ENCODE measurements at regions not wholly inside any gene's neighbourhood (a gene's known extent, or its start where the extent isn't known, plus 50 kb on each side); places are given as distances from the start of the nearest gene placed in this dataset.

- H2BK5ac ChIP-seq (ENCODE audit: insufficient read length, low read length) = no peak overlapping the region
- H3K14ac ChIP-seq (ENCODE audit: insufficient read depth, low read length) = no peak overlapping the region
- H4K91ac ChIP-seq (ENCODE audit: insufficient read length, low read depth, low read length) = no peak overlapping the region
- no peak overlapping the region; a peak in 1 of 5 replicates for H3K4me3 Mint-ChIP-seq
- H3K27me3 Mint-ChIP-seq (ENCODE audit: low read depth) = no peaks in the 10 kb centered on the region; the same call in 1 of the 2 replicates
- no peaks in the 10 kb centered on the region for H3K79me1 ChIP-seq (ENCODE audit: insufficient read depth, low read depth, low read length, poor library complexity, severe bottlenecking)
- H3K4me1 ChIP-seq (ENCODE audit: insufficient read depth, low read length) = no peaks in the 10 kb centered on the region
- no peak overlapping the region for H3K4ac ChIP-seq (ENCODE audit: low read depth, low read length)
- no peak overlapping the region for H3K18ac ChIP-seq (ENCODE audit: insufficient read length, low read depth, low read length)
- no peak overlapping the region for H3K27ac ChIP-seq (ENCODE audit: insufficient read length, low read depth, low read length)
- H3K56ac ChIP-seq (ENCODE audit: insufficient read length, low read depth, low read length) = no peak overlapping the region
- H4K20me1 ChIP-seq (ENCODE audit: control insufficient read depth, insufficient read depth, insufficient read length) = no peaks in the 10 kb centered on the region
- no peak for DNase-seq
- no peak overlapping the region for H2AK5ac ChIP-seq (ENCODE audit: insufficient read length, low read length)
- no peaks in the 10 kb centered on the region for H3K79me2 ChIP-seq (ENCODE audit: insufficient read depth, low read length)
- WGBS (ENCODE audit: extremely low coverage, insufficient read length, low lambda C conversion rate) = no CpG with 5 or more reads among the region's 6 CpGs
- no peak overlapping the region for H2BK12ac ChIP-seq (ENCODE audit: insufficient read length, low read depth, low read length)
- no peak overlapping the region for H2BK20ac ChIP-seq (ENCODE audit: low read depth, low read length, poor library complexity, severe bottlenecking)
- no peaks in the 10 kb centered on the region for H3K23me2 ChIP-seq (ENCODE audit: insufficient read length, low read depth, low read length, poor library complexity, severe bottlenecking)
- no peak overlapping the region for H4K8ac ChIP-seq (replicated peaks; ENCODE audit: insufficient read length, low read depth, low read length)
- no peak overlapping the region for H3K9ac ChIP-seq (ENCODE audit: extremely low read depth, insufficient read length, low read length)
- H3K9me3 Mint-ChIP-seq = peaks cover 0 to 3% of the 10 kb centered on the region in 2 experiments; a peak in 3 of 5 replicates
- H3K27ac Mint-ChIP-seq = no peak overlapping the region
- H2BK15ac ChIP-seq (ENCODE audit: low read depth, low read length) = no peak overlapping the region
- H3K27me3 ChIP-seq (ENCODE audit: insufficient read depth, low read length) = no peaks in the 10 kb centered on the region
- H3K36me3 Mint-ChIP-seq (ENCODE audit: insufficient read depth in 1 of 3, low read depth in 3 of 3) = no peaks in the 10 kb centered on the region; a peak in 1 of 7 replicates
- H4K5ac ChIP-seq (ENCODE audit: insufficient read length, low read depth, low read length) = no peak overlapping the region
- H3K23ac ChIP-seq (ENCODE audit: insufficient read length, low read depth, low read length) = no peak overlapping the region
- H3K9me3 ChIP-seq (ENCODE audit: control insufficient read depth, low read depth, low read length) = no peaks in the 10 kb centered on the region
- no peak overlapping the region for H2BK120ac ChIP-seq (ENCODE audit: low read depth, low read length, poor library complexity, severe bottlenecking)
- TF ChIP-seq CTCF (conservative IDR thresholded peaks at IDR 0.05) = no peak
- H2AFZ ChIP-seq (ENCODE audit: low read length) = no peak overlapping the region
- no peaks in the 10 kb centered on the region for H3K4me1 Mint-ChIP-seq
- no peak overlapping the region for H3T11ph ChIP-seq (ENCODE audit: low read length)
- no peak overlapping the region for H3K4me2 ChIP-seq (ENCODE audit: insufficient read depth, insufficient read length, low read length)
These were observed 88.1 kb upstream of the FAM204A start for GRCh38 chr10:118430190-118430589.
